Heart left ventricle (tissue), 13 donors: ENCODE measurements at regions not wholly inside any gene's neighbourhood (a gene's known extent, or its start where the extent isn't known, plus 50 kb on each side); places are given as distances from the start of the nearest gene placed in this dataset.

ENCODE experiments used
- POLR2A ChIP-seq, 2 donors: fragments of 450-650 bp; IDR thresholded peaks; one replicate each; pipeline ENCODE4 v1.6.1; 2017; ENCODE audit warnings: antibody characterized with exemption in 2 of 2, mild to moderate bottlenecking in 2 of 2, moderate library complexity in 2 of 2
- TF ChIP-seq, protein P1 (sequence below), 12 donors: fragments of 200-600 bp; sonication (generic) in 4 of 12; IDR thresholded peaks; one replicate each; pipeline versions ENCODE4 v1.5.0 to v1.8.0; 2018 to 2022; ENCODE audit warnings: antibody characterized with exemption in 12 of 12, mild to moderate bottlenecking in 5 of 12
- donor health status: ischemic (EF 13 %, LVEDD 7.1; RV severe dilation, severe dysfunction).
- donor health status: DM: no; HTN: yes; CAD: no.
- donor health status: DM: no; HTN: no; CAD: no.
- donor health status: ischemic (EF 25% LVEDD 6.9; RV normal size, moderate dysfunction).
- donor health status: ischemic (EF 25% LVEDD 5.7; RV mildly dilated, moderate dysfunction).
- donor health status: ischemic (EF 35%, LVEDD 5.7; RV mildly dilated, moderate dysfunction).
- donor health status: nonischemic (EF 11% LVEDD 7.7; RV severe dilation, severe dysfunction).
- donor health status: DM: yes; HTN: yes; CAD: no.
- donor health status: PGD.
- donor health status: ischemic (EF 29% LVEDD 5.4; RV normal size, mild dysfunction).
- donor health status: nonischemic (EF 23%, LVEDD 6.1; RV moderate dilation, normal function).

DNA sequence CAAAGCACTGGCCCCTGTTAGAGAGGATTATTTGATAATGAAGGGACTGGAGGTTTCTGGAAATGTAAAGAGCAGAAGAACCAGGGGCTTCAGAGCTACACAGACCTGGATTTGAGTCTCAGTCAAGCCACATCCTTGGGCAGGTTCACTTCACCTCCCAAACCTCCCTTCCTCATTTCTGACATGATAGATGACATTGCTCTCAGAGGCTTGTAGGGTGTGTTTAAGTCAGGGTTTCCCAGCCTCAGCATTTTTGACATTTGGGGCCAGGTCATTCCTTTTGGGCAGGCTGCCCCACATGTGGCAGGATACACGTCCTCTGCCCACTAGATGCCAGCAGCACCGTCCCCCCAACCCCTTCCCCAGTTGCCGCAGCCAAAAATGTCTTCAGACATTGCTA lies 474.6 kb downstream of the MATN1 start:
- TF ChIP-seq, protein P1, sequence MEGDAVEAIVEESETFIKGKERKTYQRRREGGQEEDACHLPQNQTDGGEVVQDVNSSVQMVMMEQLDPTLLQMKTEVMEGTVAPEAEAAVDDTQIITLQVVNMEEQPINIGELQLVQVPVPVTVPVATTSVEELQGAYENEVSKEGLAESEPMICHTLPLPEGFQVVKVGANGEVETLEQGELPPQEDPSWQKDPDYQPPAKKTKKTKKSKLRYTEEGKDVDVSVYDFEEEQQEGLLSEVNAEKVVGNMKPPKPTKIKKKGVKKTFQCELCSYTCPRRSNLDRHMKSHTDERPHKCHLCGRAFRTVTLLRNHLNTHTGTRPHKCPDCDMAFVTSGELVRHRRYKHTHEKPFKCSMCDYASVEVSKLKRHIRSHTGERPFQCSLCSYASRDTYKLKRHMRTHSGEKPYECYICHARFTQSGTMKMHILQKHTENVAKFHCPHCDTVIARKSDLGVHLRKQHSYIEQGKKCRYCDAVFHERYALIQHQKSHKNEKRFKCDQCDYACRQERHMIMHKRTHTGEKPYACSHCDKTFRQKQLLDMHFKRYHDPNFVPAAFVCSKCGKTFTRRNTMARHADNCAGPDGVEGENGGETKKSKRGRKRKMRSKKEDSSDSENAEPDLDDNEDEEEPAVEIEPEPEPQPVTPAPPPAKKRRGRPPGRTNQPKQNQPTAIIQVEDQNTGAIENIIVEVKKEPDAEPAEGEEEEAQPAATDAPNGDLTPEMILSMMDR (IDR thresholded peaks at IDR 0.05) = no peak
- no peak for TF ChIP-seq POLR2A (IDR thresholded peaks at IDR 0.05)
